Prostate gland (tissue), 2 donors: ENCODE measurements at regions not wholly inside any gene's neighbourhood (a gene's known extent, or its start where the extent isn't known, plus 50 kb on each side); places are given as distances from the start of the nearest gene placed in this dataset.

Experiments used
- DNase-seq: peaks from one replicate; pipeline ENCODE4 v3.0.0-alpha.2; 2019; ENCODE audit warnings: low spot score
- H3K27ac ChIP-seq, 2 donors: fragments of 200-600 bp; sonication (generic); 2 replicates each; pipeline ENCODE4 v1.5.1; 2017 to 2019
- H3K27me3 ChIP-seq: fragments of 200-600 bp; sonication (generic); replicated peaks from 2 replicates; pipeline ENCODE4 v1.5.1; 2019; ENCODE audit not compliant: insufficient read depth
- H3K36me3 ChIP-seq, 2 donors: fragments of 200-600 bp; sonication (generic); 1 replicate in 1 of 2; 2 replicates in 1 of 2; pipeline versions ENCODE4 v1.5.1 to v1.8.1; 2017 to 2019
- H3K4me1 ChIP-seq: fragments of 200-600 bp; sonication (generic); replicated peaks from 2 replicates; pipeline ENCODE4 v1.5.1; 2019
- H3K4me3 ChIP-seq, 2 donors: fragments of 200-600 bp; sonication (generic); 2 replicates each; pipeline ENCODE4 v1.5.1; 2017 to 2019
- H3K9me3 ChIP-seq: fragments of 200-600 bp; sonication (generic); 2 replicates; pipeline ENCODE4 v1.5.1; 2017
- POLR2A ChIP-seq: fragments of 450-650 bp; IDR thresholded peaks from one replicate; pipeline ENCODE4 v1.6.1; 2016; ENCODE audit warnings: antibody characterized with exemption, mild to moderate bottlenecking
- POLR2AphosphoS5 ChIP-seq: sonication (generic); formaldehyde crosslinking; IDR thresholded peaks from one replicate; pipeline ENCODE4 v1.6.1; 2017; ENCODE audit warnings: antibody characterized with exemption
- WGBS: methylation state at CpG from one replicate; pipeline ENCODE4 v1.1.5; 2018; 5-methylcytosine and 5-hydroxymethylcytosine counted together
- intact Hi-C: fragments of 100-400 bp; cut with DNase I; formaldehyde crosslinking; loops from one replicate; pipeline ENCODE4 v1.14.2; 2022
- TF ChIP-seq, protein P1 (sequence below), 4 experiments: fragments of 200-600 bp in 2 of 4; fragments of 450-650 bp in 2 of 4; sonication (generic) in 2 of 4; IDR thresholded peaks; 1 replicate in 3 of 4; 2 replicates in 1 of 4; pipeline ENCODE4 v1.5.1; 2016 to 2019; ENCODE audit warnings: antibody characterized with exemption in 4 of 4, mild to moderate bottlenecking in 2 of 4, moderate library complexity in 2 of 4

GRCh38 chr4:83725336-83726085 is 189.6 kb downstream of the GPAT3 start:
- Histone ChIP-seq H3K4me1 (no peaks in the 10 kb centered on the region), H3K4me3 (no peak overlapping the region), H3K27me3 (no peaks in the 10 kb centered on the region), H3K9me3 (no peaks in the 10 kb centered on the region), H3K36me3 (no peaks in the 10 kb centered on the region), H3K27ac (no peak overlapping the region)
- intact Hi-C loops = no loop called here
- no peak for TF ChIP-seq POLR2AphosphoS5
- TF ChIP-seq POLR2A = no peak
- TF ChIP-seq, protein P1, sequence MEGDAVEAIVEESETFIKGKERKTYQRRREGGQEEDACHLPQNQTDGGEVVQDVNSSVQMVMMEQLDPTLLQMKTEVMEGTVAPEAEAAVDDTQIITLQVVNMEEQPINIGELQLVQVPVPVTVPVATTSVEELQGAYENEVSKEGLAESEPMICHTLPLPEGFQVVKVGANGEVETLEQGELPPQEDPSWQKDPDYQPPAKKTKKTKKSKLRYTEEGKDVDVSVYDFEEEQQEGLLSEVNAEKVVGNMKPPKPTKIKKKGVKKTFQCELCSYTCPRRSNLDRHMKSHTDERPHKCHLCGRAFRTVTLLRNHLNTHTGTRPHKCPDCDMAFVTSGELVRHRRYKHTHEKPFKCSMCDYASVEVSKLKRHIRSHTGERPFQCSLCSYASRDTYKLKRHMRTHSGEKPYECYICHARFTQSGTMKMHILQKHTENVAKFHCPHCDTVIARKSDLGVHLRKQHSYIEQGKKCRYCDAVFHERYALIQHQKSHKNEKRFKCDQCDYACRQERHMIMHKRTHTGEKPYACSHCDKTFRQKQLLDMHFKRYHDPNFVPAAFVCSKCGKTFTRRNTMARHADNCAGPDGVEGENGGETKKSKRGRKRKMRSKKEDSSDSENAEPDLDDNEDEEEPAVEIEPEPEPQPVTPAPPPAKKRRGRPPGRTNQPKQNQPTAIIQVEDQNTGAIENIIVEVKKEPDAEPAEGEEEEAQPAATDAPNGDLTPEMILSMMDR (IDR thresholded peaks at IDR 0.05) = no peak
- no peak for DNase-seq
- WGBS = 88% methylated on average over 6 of the region's 6 CpGs

DNA sequence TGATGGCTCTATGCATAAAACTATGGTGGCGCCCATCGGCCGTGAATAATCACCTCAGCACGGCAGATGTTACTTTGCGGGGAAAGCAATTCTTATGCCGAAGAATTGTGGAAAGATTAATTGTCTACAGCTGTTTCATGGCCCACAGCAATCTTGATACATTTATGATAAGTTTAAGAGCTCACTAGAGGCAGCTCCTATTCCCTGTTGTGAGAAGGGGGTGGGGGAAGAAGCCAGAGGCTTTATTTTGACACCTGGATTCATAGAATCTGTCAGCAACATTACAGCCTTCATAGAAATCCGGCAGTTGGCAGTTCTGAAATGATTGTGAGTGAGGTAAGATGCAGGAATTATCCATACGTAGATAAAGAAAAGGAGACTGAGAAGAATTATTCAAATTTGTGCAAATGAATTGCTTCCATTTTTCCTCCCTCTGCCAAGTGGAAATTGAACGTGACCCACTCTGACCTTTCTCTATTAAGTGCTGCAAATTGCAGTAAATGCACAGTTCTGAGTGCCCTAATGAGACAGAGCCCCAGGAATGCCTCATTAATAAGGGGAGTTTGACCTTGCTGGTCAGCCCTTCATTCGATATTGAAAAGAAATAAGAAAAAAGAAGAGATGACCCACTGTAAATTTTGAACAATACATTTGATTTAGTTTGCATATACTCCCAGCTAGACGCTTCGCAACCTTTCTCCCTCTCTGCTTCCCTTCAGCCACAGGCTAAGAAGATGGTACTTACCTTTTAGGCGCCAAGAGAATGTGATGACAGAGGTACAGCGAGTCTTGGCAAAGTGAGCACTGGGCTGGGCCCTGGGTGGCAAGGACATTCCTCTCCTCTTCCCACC is 188.8 kb downstream of the GPAT3 start:
- WGBS = 71% methylated on average over 14 of the region's 14 CpGs
- Histone ChIP-seq H3K4me1 (no peaks in the 10 kb centered on the region), H3K27me3 (no peaks in the 10 kb centered on the region), H3K4me3 (no peak overlapping the region), H3K36me3 (no peaks in the 10 kb centered on the region), H3K27ac (no peak overlapping the region), H3K9me3 (no peaks in the 10 kb centered on the region)
- no peak for DNase-seq
- TF ChIP-seq POLR2A = no peak
- TF ChIP-seq, protein P1 (IDR thresholded peaks at IDR 0.05) = no peak
- no peak for TF ChIP-seq POLR2AphosphoS5
- intact Hi-C loops = no loop called here

GRCh38 chr4:83723609-83724008 is 187.7 kb downstream of the GPAT3 start:
- TF ChIP-seq, protein P1 (IDR thresholded peaks at IDR 0.05) = no peak
- TF ChIP-seq POLR2AphosphoS5 (no peak), POLR2A (no peak)
- Histone ChIP-seq H3K27me3 (no peaks in the 10 kb centered on the region), H3K4me3 (no peak overlapping the region), H3K4me1 (no peaks in the 10 kb centered on the region), H3K9me3 (no peaks in the 10 kb centered on the region), H3K36me3 (no peaks in the 10 kb centered on the region), H3K27ac (no peak overlapping the region)
- 64% methylated on average over 6 of the region's 6 CpGs for WGBS
- intact Hi-C loops = no loop called here
- DNase-seq = no peak

- 87% methylated on average over 5 of the region's 5 CpGs for WGBS
- intact Hi-C loops = no loop called here
- TF ChIP-seq POLR2AphosphoS5 = no peak
- TF ChIP-seq POLR2A = no peak
- TF ChIP-seq, protein P1 (IDR thresholded peaks at IDR 0.05) = no peak
These were observed 186.9 kb downstream of the GPAT3 start for GRCh38 chr4:83722730-83723269.

More at GRCh38 chr4:83722730-83723269, 186.9 kb downstream of the GPAT3 start:
- H3K27ac ChIP-seq = no peak overlapping the region
- H3K27me3 ChIP-seq = no peaks in the 10 kb centered on the region
- no peaks in the 10 kb centered on the region for H3K9me3 ChIP-seq
- H3K4me1 ChIP-seq = no peaks in the 10 kb centered on the region
- no peak for DNase-seq
- H3K36me3 ChIP-seq = no peaks in the 10 kb centered on the region
- H3K4me3 ChIP-seq = no peak overlapping the region
